ENCODE measurements at regions not wholly inside any gene's neighbourhood (a gene's known extent, or its start where the extent isn't known, plus 50 kb on each side); places are given as distances from the start of the nearest gene placed in this dataset.
"Not testable (repeated sequence)": the region's sequence is repeated elsewhere in the genome, so short reads cannot be mapped to it uniquely, and the experiment has no call there.

DNA sequence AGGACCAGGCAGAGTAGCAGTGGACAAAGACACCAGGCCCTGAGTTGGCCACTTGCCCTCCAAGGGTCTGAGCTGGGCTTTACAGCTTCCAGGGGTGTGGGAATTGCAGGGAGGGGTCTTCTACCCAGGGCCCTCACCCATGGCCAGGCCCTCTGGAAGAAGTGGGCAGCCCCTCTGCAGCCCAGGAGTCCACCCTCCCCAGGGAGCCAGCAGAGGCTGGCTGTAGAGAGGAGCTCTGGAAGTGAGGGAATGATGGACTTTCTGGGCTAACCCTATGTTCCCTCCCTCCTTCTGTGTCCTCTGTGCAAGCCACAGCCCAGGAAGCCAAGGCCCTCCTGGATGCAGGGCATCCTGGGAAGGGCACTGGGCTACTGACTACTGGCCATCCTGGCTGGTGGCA is 232.3 kb downstream of the POTEH start:
- TF ChIP-seq, protein P1, sequence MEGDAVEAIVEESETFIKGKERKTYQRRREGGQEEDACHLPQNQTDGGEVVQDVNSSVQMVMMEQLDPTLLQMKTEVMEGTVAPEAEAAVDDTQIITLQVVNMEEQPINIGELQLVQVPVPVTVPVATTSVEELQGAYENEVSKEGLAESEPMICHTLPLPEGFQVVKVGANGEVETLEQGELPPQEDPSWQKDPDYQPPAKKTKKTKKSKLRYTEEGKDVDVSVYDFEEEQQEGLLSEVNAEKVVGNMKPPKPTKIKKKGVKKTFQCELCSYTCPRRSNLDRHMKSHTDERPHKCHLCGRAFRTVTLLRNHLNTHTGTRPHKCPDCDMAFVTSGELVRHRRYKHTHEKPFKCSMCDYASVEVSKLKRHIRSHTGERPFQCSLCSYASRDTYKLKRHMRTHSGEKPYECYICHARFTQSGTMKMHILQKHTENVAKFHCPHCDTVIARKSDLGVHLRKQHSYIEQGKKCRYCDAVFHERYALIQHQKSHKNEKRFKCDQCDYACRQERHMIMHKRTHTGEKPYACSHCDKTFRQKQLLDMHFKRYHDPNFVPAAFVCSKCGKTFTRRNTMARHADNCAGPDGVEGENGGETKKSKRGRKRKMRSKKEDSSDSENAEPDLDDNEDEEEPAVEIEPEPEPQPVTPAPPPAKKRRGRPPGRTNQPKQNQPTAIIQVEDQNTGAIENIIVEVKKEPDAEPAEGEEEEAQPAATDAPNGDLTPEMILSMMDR (IDR thresholded peaks at IDR 0.05) = not testable (repeated sequence)
- TF ChIP-seq EZH2 (IDR thresholded peaks at IDR 0.05; ENCODE audit: borderline replicate concordance, insufficient read depth, low read depth, low read length, poor library complexity, severe bottlenecking) = not testable (repeated sequence)

Measured in B cell (primary cell).